WTC11 (cell line): ENCODE measurements at regions not wholly inside any gene's neighbourhood (a gene's known extent, or its start where the extent isn't known, plus 50 kb on each side); places are given as distances from the start of the nearest gene placed in this dataset.

ENCODE experiments used
- TCF7 ChIP-seq: sonication (generic); formaldehyde crosslinking; IDR thresholded peaks from 2 replicates; pipeline ENCODE4 v1.8.0; 2022; ENCODE audit warnings: mild to moderate bottlenecking, low read depth, missing genetic modification reagents, moderate library complexity
- ZNF121 ChIP-seq: sonication (generic); formaldehyde crosslinking; IDR thresholded peaks from 2 replicates; pipeline ENCODE4 v1.8.0; 2023; ENCODE audit warnings: missing genetic modification reagents
- ZNF263 ChIP-seq: sonication (generic); formaldehyde crosslinking; IDR thresholded peaks from 2 replicates; pipeline ENCODE4 v1.8.1; 2022; ENCODE audit warnings: low read depth, mild to moderate bottlenecking, moderate library complexity, missing genetic modification reagents
- TF ChIP-seq, protein P1 (sequence below): fragments of 200-600 bp; IDR thresholded peaks from 2 replicates; pipeline ENCODE4 v1.8.0; 2022; ENCODE audit warnings: antibody characterized with exemption
- TF ChIP-seq, protein P2 (sequence below): sonication (generic); formaldehyde crosslinking; IDR thresholded peaks from 2 replicates; pipeline ENCODE4 v1.8.1; 2022; ENCODE audit warnings: missing genetic modification reagents, borderline replicate concordance
- TF ChIP-seq, protein P3 (sequence below): sonication (generic); formaldehyde crosslinking; IDR thresholded peaks from 2 replicates; pipeline ENCODE4 v1.8.1; 2022; ENCODE audit warnings: low read depth, missing genetic modification reagents, borderline replicate concordance
- TF ChIP-seq, protein P4 (sequence below): sonication (generic); formaldehyde crosslinking; IDR thresholded peaks from 2 replicates; pipeline ENCODE4 v1.8.1; 2023; ENCODE audit warnings: mild to moderate bottlenecking, missing genetic modification reagents, moderate library complexity
- TF ChIP-seq, protein P5 (sequence below): sonication (generic); formaldehyde crosslinking; IDR thresholded peaks from 2 replicates; pipeline ENCODE4 v1.8.0; 2023; ENCODE audit warnings: mild to moderate bottlenecking, missing genetic modification reagents

DNA sequence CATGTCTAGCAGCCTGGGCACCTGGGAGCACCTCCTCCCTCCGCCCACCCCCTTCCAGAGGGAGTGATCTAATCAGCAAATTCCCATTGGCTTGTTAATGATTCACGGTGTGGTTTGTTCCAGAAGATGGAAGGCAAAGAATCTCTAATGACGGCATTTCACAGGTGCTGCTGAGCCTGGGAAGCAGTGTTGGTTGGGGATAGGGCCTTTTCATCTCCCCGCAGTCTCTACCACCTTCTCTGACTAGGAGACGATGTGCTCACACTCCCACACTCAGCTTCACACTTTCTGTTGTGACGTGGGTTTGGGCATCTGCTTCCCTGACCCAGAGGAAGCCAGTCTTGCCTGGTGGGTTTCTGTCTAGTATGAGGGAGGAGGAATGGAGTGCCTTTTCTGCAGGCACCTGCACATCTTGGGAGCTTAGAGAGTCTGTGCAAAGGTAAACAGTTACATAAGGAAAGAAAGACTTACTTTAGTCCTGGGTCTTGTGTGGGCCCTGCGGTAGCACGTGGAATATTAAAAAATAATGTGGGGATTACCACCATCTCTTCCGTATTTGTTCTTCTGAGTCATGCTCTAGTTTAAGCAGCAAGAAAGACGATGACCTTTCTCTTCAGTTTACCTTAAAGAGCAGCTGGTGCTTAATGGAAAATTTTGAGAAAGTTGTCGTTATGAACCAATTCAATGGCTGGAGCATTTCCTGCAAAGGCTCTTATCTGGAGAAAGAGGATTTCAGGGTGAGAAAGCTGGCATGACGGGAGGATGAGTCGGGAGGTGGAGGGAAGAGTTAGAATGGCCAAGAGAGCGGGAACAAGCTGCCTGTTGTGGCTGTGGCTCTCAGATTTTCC lies 70.6 kb upstream of the ARHGAP5 start:
- no peak for TF ChIP-seq ZNF121 (CRISPR knock-in tag)
- TF ChIP-seq, protein P1, sequence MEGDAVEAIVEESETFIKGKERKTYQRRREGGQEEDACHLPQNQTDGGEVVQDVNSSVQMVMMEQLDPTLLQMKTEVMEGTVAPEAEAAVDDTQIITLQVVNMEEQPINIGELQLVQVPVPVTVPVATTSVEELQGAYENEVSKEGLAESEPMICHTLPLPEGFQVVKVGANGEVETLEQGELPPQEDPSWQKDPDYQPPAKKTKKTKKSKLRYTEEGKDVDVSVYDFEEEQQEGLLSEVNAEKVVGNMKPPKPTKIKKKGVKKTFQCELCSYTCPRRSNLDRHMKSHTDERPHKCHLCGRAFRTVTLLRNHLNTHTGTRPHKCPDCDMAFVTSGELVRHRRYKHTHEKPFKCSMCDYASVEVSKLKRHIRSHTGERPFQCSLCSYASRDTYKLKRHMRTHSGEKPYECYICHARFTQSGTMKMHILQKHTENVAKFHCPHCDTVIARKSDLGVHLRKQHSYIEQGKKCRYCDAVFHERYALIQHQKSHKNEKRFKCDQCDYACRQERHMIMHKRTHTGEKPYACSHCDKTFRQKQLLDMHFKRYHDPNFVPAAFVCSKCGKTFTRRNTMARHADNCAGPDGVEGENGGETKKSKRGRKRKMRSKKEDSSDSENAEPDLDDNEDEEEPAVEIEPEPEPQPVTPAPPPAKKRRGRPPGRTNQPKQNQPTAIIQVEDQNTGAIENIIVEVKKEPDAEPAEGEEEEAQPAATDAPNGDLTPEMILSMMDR: no peak
- TF ChIP-seq, protein P2, sequence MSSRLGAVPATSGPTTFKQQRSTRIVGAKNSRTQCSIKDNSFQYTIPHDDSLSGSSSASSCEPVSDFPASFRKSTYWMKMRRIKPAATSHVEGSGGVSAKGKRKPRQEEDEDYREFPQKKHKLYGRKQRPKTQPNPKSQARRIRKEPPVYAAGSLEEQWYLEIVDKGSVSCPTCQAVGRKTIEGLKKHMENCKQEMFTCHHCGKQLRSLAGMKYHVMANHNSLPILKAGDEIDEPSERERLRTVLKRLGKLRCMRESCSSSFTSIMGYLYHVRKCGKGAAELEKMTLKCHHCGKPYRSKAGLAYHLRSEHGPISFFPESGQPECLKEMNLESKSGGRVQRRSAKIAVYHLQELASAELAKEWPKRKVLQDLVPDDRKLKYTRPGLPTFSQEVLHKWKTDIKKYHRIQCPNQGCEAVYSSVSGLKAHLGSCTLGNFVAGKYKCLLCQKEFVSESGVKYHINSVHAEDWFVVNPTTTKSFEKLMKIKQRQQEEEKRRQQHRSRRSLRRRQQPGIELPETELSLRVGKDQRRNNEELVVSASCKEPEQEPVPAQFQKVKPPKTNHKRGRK (CRISPR knock-in tag): no peak
- TF ChIP-seq, protein P3, sequence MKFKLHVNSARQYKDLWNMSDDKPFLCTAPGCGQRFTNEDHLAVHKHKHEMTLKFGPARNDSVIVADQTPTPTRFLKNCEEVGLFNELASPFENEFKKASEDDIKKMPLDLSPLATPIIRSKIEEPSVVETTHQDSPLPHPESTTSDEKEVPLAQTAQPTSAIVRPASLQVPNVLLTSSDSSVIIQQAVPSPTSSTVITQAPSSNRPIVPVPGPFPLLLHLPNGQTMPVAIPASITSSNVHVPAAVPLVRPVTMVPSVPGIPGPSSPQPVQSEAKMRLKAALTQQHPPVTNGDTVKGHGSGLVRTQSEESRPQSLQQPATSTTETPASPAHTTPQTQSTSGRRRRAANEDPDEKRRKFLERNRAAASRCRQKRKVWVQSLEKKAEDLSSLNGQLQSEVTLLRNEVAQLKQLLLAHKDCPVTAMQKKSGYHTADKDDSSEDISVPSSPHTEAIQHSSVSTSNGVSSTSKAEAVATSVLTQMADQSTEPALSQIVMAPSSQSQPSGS (CRISPR knock-in tag): no peak
- TF ChIP-seq, protein P4, sequence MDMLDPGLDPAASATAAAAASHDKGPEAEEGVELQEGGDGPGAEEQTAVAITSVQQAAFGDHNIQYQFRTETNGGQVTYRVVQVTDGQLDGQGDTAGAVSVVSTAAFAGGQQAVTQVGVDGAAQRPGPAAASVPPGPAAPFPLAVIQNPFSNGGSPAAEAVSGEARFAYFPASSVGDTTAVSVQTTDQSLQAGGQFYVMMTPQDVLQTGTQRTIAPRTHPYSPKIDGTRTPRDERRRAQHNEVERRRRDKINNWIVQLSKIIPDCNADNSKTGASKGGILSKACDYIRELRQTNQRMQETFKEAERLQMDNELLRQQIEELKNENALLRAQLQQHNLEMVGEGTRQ (CRISPR knock-in tag): no peak
- TF ChIP-seq, protein P5, sequence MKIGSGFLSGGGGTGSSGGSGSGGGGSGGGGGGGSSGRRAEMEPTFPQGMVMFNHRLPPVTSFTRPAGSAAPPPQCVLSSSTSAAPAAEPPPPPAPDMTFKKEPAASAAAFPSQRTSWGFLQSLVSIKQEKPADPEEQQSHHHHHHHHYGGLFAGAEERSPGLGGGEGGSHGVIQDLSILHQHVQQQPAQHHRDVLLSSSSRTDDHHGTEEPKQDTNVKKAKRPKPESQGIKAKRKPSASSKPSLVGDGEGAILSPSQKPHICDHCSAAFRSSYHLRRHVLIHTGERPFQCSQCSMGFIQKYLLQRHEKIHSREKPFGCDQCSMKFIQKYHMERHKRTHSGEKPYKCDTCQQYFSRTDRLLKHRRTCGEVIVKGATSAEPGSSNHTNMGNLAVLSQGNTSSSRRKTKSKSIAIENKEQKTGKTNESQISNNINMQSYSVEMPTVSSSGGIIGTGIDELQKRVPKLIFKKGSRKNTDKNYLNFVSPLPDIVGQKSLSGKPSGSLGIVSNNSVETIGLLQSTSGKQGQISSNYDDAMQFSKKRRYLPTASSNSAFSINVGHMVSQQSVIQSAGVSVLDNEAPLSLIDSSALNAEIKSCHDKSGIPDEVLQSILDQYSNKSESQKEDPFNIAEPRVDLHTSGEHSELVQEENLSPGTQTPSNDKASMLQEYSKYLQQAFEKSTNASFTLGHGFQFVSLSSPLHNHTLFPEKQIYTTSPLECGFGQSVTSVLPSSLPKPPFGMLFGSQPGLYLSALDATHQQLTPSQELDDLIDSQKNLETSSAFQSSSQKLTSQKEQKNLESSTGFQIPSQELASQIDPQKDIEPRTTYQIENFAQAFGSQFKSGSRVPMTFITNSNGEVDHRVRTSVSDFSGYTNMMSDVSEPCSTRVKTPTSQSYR (CRISPR knock-in tag): no peak
- no peak for TF ChIP-seq TCF7
- TF ChIP-seq ZNF263 (CRISPR knock-in tag): no peak
